ENCODE measurements at regions not wholly inside any gene's neighbourhood (a gene's known extent, or its start where the extent isn't known, plus 50 kb on each side); places are given as distances from the start of the nearest gene placed in this dataset.
A peak's percentile ranks its signal among the peaks of the same experiment; 100 is the strongest.
"Not testable (repeated sequence)": the region's sequence is repeated elsewhere in the genome, so short reads cannot be mapped to it uniquely, and the experiment has no call there.

GRCh38 chr9:26789959-26790358 lies 102.6 kb downstream of the CAAP1 start:
- in situ Hi-C loops (cut with HindIII; ENCODE audit: low pct_ligation_motif_present, low pct_unique_long_range_greater_than_20kb, low sequenced_read_pairs): no loop called here
- no peak for DNase-seq

- in situ Hi-C loops (cut with HindIII; ENCODE audit: low pct_ligation_motif_present, low pct_unique_long_range_greater_than_20kb, low sequenced_read_pairs): no loop called here
These were observed 106.0 kb downstream of the CAAP1 start for GRCh38 chr9:26786564-26786963.

DNA sequence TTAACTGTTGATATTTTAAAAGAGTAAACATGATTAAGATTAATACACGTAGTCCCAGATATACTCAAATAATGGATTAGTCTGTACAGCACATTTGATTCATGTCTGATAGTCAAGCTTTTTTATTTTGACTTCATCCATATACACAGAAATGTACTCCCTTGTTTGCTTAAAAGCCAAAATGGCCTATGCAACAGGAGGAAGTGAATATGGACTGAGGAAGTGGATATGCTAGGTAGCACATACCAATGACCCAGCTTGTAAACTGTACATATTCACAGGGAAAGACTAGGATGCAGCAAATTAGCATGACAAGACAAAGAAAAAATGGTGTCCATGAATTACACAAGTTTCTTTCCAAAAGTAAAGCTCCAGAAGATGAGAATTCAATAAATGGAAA lies 109.7 kb downstream of the CAAP1 start:
- in situ Hi-C loops (cut with HindIII; ENCODE audit: low pct_ligation_motif_present, low pct_unique_long_range_greater_than_20kb, low sequenced_read_pairs): no loop called here
- DNase-seq: no peak

More at GRCh38 chr9:26786564-26786963, 106.0 kb downstream of the CAAP1 start:
- no peak for DNase-seq

DNA sequence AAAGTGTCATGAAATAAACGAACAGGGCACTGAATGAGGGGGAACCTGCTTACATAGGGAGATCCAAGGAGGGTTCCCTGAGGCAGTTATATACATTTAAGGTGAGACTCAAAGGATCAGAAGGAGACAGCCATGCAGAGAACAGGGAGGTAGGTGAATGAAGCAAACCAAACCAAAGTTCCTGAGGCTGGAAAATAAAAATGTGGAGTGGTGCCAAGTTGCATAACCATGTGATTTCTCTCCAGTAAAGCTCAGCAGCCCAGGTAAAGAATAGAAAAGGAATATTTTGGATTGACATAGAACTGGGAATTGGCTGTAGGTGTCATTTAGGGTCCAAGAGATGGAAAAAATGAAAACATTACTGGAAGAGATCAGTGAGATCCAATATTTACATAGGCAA lies 110.7 kb downstream of the CAAP1 start:
- in situ Hi-C loops (cut with HindIII; ENCODE audit: low pct_ligation_motif_present, low pct_unique_long_range_greater_than_20kb, low sequenced_read_pairs): no loop called here
- no peak for DNase-seq

DNA sequence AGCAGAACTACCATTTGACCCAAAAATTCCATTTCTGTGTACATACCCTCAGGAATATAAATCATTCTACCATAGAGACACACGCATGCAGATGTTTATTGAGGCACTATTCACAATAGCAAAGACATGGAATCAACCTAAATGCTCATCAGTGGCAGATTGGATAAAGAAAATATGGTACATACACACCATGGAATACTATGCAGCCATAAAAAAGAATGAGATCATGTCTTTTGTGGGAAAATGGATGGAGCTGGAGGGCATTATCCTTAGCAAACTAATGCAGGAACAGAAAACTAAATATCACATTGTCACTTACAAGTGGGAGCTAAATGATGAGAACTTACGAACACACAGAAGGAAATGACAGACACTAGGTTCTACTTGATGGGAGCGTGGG lies 112.3 kb downstream of the CAAP1 start:
- DNase-seq; in situ Hi-C loops (cut with HindIII; ENCODE audit: low pct_ligation_motif_present, low pct_unique_long_range_greater_than_20kb, low sequenced_read_pairs): not testable (repeated sequence)

GRCh38 chr9:26779062-26779461 lies 113.5 kb downstream of the CAAP1 start:
- in situ Hi-C loops (cut with HindIII; ENCODE audit: low pct_ligation_motif_present, low pct_unique_long_range_greater_than_20kb, low sequenced_read_pairs): no loop called here
- DNase-seq: no peak

GRCh38 chr9:26775391-26775790 lies 117.2 kb downstream of the CAAP1 start:
- DNase-seq: no peak
- in situ Hi-C loops (cut with HindIII; ENCODE audit: low pct_ligation_motif_present, low pct_unique_long_range_greater_than_20kb, low sequenced_read_pairs): no loop called here

GRCh38 chr9:26773056-26773455 lies 119.5 kb downstream of the CAAP1 start:
- DNase-seq: no peak
- in situ Hi-C loops (cut with HindIII; ENCODE audit: low pct_ligation_motif_present, low pct_unique_long_range_greater_than_20kb, low sequenced_read_pairs): no loop called here

DNA sequence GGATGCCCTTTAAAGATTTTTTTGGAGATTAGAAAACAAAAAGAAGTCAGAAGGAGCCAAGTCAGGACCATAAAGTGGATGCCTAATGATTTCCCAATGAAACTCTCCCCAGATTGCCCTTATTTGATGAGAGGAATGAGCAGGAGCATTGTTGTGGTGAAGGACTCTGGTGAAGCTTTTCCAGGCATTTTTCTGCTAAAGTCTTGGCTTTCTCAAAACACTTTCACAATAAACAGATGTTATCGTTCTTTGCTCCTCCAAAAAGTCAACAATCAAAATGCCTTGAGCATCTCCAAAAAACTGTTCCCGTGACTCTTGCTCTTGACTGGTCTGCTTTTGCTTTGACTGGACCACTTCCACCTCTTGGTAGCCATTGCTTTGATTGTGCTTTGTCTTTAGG lies 121.8 kb downstream of the CAAP1 start:
- in situ Hi-C loops (cut with HindIII; ENCODE audit: low pct_ligation_motif_present, low pct_unique_long_range_greater_than_20kb, low sequenced_read_pairs): no loop called here
- no peak for DNase-seq

DNA sequence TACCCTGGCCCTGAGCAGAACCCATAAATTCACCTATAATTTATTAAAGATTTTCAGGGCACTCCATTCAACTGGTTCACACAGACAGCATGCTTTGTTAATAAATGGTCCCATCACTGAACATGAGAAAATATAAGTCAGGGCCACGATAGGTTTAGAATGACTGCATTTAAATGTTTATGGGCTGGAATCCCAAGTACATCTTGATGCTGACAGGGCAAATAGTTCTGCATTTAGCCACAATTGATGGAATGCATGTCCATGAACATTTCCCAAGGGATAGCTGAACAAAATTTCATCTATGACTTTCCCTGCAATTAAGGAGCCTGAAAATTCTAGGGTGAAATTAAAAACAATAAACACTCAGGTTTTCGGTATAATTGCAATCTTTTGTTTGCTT lies 124.5 kb downstream of the CAAP1 start:
- in situ Hi-C loops (cut with HindIII; ENCODE audit: low pct_ligation_motif_present, low pct_unique_long_range_greater_than_20kb, low sequenced_read_pairs): no loop called here
- DNase-seq: no peak

DNA sequence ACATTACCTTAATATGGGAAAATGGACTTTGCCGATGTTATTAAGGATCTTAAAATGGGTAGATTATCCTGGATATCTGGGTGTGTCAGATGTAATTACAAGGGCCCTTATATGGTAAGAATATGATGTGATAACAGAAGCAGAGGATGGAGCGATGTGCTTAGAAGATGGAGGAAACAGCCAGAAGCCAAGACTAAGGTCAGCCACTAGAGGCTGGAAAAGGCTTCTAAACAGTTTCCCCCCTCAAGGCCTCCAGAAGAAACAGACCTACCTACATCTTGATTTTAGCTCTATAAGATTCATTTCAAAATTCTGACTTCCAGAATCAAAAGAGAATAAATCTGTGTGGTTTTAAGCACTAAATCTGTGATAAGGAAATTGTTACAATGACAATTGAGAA lies 131.9 kb downstream of the CAAP1 start:
- in situ Hi-C loops (cut with HindIII; ENCODE audit: low pct_ligation_motif_present, low pct_unique_long_range_greater_than_20kb, low sequenced_read_pairs): no loop called here
- DNase-seq: no peak

DNA sequence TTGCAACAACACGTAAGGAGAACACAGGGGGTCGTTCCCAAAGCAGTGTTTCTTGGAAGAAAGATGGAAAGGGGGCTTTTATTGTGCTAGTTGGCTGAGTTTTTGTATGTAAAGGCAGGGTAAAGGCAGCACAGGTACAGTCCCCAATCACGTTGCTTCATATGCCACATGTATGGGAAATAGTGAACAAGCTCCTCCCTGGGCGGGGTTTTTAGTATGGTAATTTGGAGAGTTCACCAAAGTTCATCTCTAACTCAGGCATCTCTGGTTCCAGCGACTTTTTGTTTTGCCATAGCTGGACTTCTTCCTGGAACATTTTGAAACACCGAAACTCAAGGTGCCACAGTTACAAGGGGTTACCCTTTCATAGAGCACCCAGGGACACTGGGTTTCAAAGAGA lies 133.9 kb downstream of the CAAP1 start:
- in situ Hi-C loops (cut with HindIII; ENCODE audit: low pct_ligation_motif_present, low pct_unique_long_range_greater_than_20kb, low sequenced_read_pairs): no loop called here
- no peak for DNase-seq

DNA sequence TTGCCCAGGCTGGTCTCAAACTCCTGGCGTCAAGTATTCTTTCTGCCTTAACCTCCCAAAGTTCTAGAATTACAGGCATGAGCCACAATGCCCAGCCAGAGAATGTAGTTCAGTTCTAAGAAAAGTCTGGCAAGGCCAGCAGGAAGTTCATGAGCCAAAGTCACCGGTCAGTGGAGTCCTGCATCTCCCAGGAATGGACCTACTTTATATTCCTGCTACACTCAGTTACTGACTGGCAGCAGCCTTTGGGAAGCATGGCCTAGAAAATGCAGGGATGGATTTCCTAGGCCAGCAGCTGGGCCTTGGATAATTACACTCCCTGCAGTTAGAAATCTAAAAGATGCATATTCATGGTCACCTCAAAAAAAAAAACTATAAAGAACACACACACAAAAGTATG lies 135.7 kb downstream of the CAAP1 start:
- no peak for DNase-seq
- in situ Hi-C loops (cut with HindIII; ENCODE audit: low pct_ligation_motif_present, low pct_unique_long_range_greater_than_20kb, low sequenced_read_pairs): no loop called here

GRCh38 chr9:26755476-26755875 lies 137.1 kb downstream of the CAAP1 start:
- in situ Hi-C loops (cut with HindIII; ENCODE audit: low pct_ligation_motif_present, low pct_unique_long_range_greater_than_20kb, low sequenced_read_pairs): no loop called here
- DNase-seq: no peak

- in situ Hi-C loops (cut with HindIII; ENCODE audit: low pct_ligation_motif_present, low pct_unique_long_range_greater_than_20kb, low sequenced_read_pairs): no loop called here
- DNase-seq: no peak
These were observed 138.0 kb downstream of the CAAP1 start for GRCh38 chr9:26754509-26755164.

GRCh38 chr9:26753971-26754370 lies 138.6 kb downstream of the CAAP1 start:
- no peak for DNase-seq
- in situ Hi-C loops (cut with HindIII; ENCODE audit: low pct_ligation_motif_present, low pct_unique_long_range_greater_than_20kb, low sequenced_read_pairs): no loop called here

- in situ Hi-C loops (cut with HindIII; ENCODE audit: low pct_ligation_motif_present, low pct_unique_long_range_greater_than_20kb, low sequenced_read_pairs): no loop called here
- no peak for DNase-seq
These were observed 142.4 kb downstream of the CAAP1 start for GRCh38 chr9:26750162-26750561.

DNA sequence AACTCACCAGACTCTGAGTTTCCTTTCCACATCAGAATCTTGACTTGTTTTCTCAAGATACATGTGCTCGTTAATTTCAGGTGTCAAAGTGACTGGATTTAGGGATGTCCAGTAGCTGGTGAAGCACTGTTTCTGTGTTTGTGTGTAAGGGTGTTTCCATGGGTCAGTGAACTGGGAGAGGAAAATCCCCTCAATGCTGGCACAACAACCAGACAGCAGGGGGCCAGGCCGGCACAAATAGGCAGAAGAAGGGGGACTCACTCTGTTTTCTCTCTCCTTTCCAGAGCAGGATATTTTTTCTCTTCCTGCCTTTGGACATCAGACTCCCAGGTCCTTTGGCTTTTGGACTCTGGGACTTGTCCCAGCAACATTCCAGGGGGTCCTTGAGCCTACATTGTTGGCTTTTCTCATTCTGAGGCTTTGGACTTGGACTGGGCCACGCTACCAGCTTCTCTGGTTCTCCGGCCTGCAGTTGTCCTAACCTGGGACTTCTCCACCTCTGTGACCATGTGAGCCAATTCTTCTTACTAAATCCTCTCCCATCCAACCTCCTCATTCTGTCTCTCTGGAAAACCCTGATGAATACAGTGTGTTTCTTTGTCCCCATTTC lies 144.0 kb downstream of the CAAP1 start:
- no peak for DNase-seq
- in situ Hi-C loops (cut with HindIII; ENCODE audit: low pct_ligation_motif_present, low pct_unique_long_range_greater_than_20kb, low sequenced_read_pairs): no loop called here

DNA sequence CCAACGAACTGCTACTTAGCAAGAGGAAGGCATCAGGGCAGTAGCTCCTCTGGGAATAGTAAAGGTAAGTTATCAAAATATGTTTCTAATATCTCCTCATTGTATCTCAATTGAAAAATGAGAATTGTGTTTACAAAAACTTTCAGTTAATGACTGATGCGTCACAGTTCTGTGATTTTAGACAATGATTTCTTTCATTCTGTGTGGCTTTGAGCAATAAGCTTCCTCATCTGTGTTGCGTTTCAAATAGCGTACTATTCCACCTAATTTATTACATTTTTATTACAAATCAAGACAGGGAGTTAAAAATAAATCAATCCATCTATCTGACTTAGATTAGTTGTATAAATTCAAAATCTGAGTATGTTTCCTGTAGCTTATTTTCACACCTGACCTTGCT lies 145.0 kb downstream of the CAAP1 start:
- in situ Hi-C loops (cut with HindIII; ENCODE audit: low pct_ligation_motif_present, low pct_unique_long_range_greater_than_20kb, low sequenced_read_pairs): no loop called here

DNA sequence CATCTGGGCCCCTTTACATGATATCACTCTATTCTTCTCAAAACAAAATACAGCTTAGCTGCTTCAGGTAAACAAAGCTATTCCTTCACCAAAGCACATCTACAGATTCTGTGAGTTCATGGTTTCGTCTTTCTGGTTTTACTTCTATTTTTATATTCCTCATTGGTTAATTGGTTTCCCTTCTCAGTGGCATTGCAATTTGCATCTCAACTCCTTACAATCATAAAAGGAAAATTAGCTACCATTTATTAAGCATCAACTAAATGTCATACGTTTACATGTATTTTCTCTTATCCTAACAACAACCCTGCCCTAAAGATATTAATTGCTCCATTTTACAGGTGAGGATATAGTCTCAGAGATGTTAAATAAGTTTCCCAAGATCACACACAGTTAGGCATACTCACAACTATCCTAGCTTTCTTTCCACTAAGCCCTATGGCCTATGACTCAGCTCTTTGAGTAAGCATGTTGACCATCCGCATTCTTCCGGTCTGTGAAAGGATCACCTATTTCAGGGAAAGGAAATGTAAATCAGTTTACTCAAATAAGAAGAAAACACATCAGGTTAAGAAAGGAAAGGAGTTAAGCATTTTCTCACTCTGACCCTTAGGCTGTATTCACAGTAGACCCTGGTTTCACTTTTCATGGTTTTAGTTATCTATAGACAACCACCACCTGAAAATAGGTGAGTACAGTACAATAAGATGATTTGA lies 146.1 kb downstream of the CAAP1 start:
- peak; percentile 57 for DNase-seq
- in situ Hi-C loops (cut with HindIII; ENCODE audit: low pct_ligation_motif_present, low pct_unique_long_range_greater_than_20kb, low sequenced_read_pairs): no loop called here

More for the DNA sequence above, 145.0 kb downstream of the CAAP1 start:
- DNase-seq: no peak
